GM21528 (cell line): ENCODE measurements at regions not wholly inside any gene's neighbourhood (a gene's known extent, or its start where the extent isn't known, plus 50 kb on each side); places are given as distances from the start of the nearest gene placed in this dataset.
"Not testable (repeated sequence)": the region's sequence is repeated elsewhere in the genome, so short reads cannot be mapped to it uniquely, and the experiment has no call there.

Experiments
- ATAC-seq: cut with Tn5 transposase; IDR thresholded peaks from one replicate; pipeline ENCODE4 v1.9.1; 2021; ENCODE audit warnings: mild to moderate bottlenecking, moderate library complexity; ENCODE audit not compliant: unreplicated experiment, low FRiP score

GRCh38 chr7:119640326-119640725 lies 632.6 kb upstream of the KCND2 start:
- no peak for ATAC-seq

- ATAC-seq, result no peak
Observed at GRCh38 chr7:119640861-119641260, 632.1 kb upstream of the KCND2 start.

GRCh38 chr7:119643558-119643957 lies 629.4 kb upstream of the KCND2 start:
- no peak for ATAC-seq

- ATAC-seq, result no peak
Observed at GRCh38 chr7:119647286-119647685, 625.7 kb upstream of the KCND2 start.

- not testable (repeated sequence) for ATAC-seq
Observed at GRCh38 chr7:119648752-119649151, 624.2 kb upstream of the KCND2 start.

- no peak for ATAC-seq
Observed at GRCh38 chr7:119660080-119660479, 612.9 kb upstream of the KCND2 start.

- ATAC-seq, result no peak
Observed at GRCh38 chr7:119664601-119665000, 608.4 kb upstream of the KCND2 start.

- ATAC-seq, result no peak
Observed at GRCh38 chr7:119665796-119666195, 607.2 kb upstream of the KCND2 start.

GRCh38 chr7:119681336-119681735 lies 591.6 kb upstream of the KCND2 start:
- ATAC-seq, result no peak

- no peak for ATAC-seq
Observed at GRCh38 chr7:119684763-119685162, 588.2 kb upstream of the KCND2 start.

- ATAC-seq, result no peak
Observed at GRCh38 chr7:119685906-119686305, 587.1 kb upstream of the KCND2 start.

GRCh38 chr7:119688831-119689230 lies 584.1 kb upstream of the KCND2 start:
- no peak for ATAC-seq

GRCh38 chr7:119692541-119692940 lies 580.4 kb upstream of the KCND2 start:
- ATAC-seq, result no peak

GRCh38 chr7:119694506-119694905 lies 578.5 kb upstream of the KCND2 start:
- ATAC-seq, result no peak

GRCh38 chr7:119696336-119696735 lies 576.6 kb upstream of the KCND2 start:
- no peak for ATAC-seq

GRCh38 chr7:119703895-119704294 lies 569.1 kb upstream of the KCND2 start:
- no peak for ATAC-seq

- no peak for ATAC-seq
Observed at GRCh38 chr7:119706608-119707007, 566.4 kb upstream of the KCND2 start.

- ATAC-seq, result no peak
Observed at GRCh38 chr7:119708891-119709290, 564.1 kb upstream of the KCND2 start.

GRCh38 chr7:119711104-119711503 lies 561.9 kb upstream of the KCND2 start:
- ATAC-seq, result no peak

- ATAC-seq, result no peak
Observed at GRCh38 chr7:119712886-119713462, 560.0 kb upstream of the KCND2 start.

GRCh38 chr7:119713606-119714005 lies 559.4 kb upstream of the KCND2 start:
- no peak for ATAC-seq

- no peak for ATAC-seq
Observed at GRCh38 chr7:119720541-119720940, 552.4 kb upstream of the KCND2 start.
